Type B pancreatic cell (in vitro differentiated cells): ENCODE measurements at regions not wholly inside any gene's neighbourhood (a gene's known extent, or its start where the extent isn't known, plus 50 kb on each side); places are given as distances from the start of the nearest gene placed in this dataset.

Source experiments
- DNase-seq: peaks from one replicate; pipeline ENCODE4 v3.0.0; 2021; ENCODE audit warnings: mixed read lengths; ENCODE audit not compliant: unreplicated experiment; ENCODE audit errors: extremely low spot score
- H3K27ac Mint-ChIP-seq: 2 replicates; pipeline ENCODE4 v1.8.0; 2021; ENCODE audit warnings: mild to moderate bottlenecking, mixed read lengths
- H3K27me3 Mint-ChIP-seq: 2 replicates; pipeline ENCODE4 v1.8.0; 2021; ENCODE audit warnings: mixed read lengths
- H3K36me3 Mint-ChIP-seq: 2 replicates; pipeline ENCODE4 v1.8.0; 2021; ENCODE audit warnings: mixed read lengths
- H3K4me1 Mint-ChIP-seq: one replicate; pipeline ENCODE4 v1.8.0; 2021; ENCODE audit warnings: mixed read lengths; ENCODE audit not compliant: unreplicated experiment
- H3K4me3 Mint-ChIP-seq: 2 replicates; pipeline ENCODE4 v1.8.0; 2021; ENCODE audit warnings: mild to moderate bottlenecking, mixed read lengths
- H3K9me3 Mint-ChIP-seq: 2 replicates; pipeline ENCODE4 v1.8.0; 2021; ENCODE audit warnings: mixed read lengths
- TF ChIP-seq, protein P1 (sequence below): fragments of 200-600 bp; sonication (generic); conservative IDR thresholded peaks from 2 replicates; pipeline ENCODE4 v1.5.0; 2021; ENCODE audit warnings: antibody characterized with exemption, mild to moderate bottlenecking

DNA sequence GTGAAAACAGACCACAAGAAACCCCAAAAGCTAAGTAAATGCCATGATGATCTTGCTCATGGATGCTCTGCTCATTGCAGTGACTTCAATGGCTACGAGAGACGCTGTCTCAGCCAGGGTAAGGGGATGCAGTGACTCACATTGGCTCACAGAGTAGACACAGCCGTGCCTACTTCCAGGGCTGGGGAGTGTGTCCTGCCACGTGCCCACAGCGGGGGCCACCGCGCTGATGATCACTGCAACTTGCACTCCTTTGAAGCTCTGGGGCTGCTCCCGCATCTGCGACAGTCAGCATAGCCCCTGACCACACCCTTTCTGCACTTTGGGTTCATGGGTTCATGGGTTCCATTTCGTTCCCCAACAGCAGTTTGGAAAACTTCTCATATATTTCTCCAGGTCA, 231.4 kb upstream of the RPL38 start:
- H3K27ac Mint-ChIP-seq, result no peak overlapping the region
- peaks cover 36% of the 10 kb centered on the region for H3K27me3 Mint-ChIP-seq
- TF ChIP-seq, protein P1, sequence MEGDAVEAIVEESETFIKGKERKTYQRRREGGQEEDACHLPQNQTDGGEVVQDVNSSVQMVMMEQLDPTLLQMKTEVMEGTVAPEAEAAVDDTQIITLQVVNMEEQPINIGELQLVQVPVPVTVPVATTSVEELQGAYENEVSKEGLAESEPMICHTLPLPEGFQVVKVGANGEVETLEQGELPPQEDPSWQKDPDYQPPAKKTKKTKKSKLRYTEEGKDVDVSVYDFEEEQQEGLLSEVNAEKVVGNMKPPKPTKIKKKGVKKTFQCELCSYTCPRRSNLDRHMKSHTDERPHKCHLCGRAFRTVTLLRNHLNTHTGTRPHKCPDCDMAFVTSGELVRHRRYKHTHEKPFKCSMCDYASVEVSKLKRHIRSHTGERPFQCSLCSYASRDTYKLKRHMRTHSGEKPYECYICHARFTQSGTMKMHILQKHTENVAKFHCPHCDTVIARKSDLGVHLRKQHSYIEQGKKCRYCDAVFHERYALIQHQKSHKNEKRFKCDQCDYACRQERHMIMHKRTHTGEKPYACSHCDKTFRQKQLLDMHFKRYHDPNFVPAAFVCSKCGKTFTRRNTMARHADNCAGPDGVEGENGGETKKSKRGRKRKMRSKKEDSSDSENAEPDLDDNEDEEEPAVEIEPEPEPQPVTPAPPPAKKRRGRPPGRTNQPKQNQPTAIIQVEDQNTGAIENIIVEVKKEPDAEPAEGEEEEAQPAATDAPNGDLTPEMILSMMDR, result no peak

DNA sequence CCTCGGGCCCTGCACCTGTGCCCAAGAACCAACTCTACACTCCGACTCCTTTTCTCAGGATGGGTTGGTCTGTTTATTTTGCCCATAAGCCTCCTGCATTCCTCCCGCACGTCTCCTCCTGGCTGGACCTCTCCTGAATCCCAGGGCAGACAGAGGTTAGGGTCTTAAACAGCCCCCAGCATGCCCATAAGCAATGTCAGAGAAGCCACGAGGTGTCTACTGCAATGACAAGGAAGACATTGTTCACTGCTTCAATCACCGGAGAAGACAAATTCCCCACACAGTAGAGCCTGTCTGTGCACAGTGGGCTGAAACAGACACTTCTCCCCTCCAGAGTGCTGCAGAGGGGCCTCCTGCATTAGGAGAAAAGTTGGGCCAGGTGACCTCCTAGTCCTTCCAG, 230.6 kb upstream of the RPL38 start:
- TF ChIP-seq, protein P1, result no peak
- peaks cover 7% of the 10 kb centered on the region for H3K4me1 Mint-ChIP-seq
- no peaks in the 10 kb centered on the region for H3K36me3 Mint-ChIP-seq
- no peak overlapping the region for H3K27ac Mint-ChIP-seq
- no peak overlapping the region for H3K4me3 Mint-ChIP-seq
- H3K9me3 Mint-ChIP-seq, result no peaks in the 10 kb centered on the region
- DNase-seq, result no peak
- H3K27me3 Mint-ChIP-seq, result peaks cover 31% of the 10 kb centered on the region

More for the DNA sequence above, 231.4 kb upstream of the RPL38 start:
- Mint-ChIP-seq H3K4me3 (no peak overlapping the region), H3K36me3 (no peaks in the 10 kb centered on the region), H3K4me1 (peaks cover 7% of the 10 kb centered on the region), H3K9me3 (peaks cover under 1% of the 10 kb centered on the region)
- no peak for DNase-seq

DNA sequence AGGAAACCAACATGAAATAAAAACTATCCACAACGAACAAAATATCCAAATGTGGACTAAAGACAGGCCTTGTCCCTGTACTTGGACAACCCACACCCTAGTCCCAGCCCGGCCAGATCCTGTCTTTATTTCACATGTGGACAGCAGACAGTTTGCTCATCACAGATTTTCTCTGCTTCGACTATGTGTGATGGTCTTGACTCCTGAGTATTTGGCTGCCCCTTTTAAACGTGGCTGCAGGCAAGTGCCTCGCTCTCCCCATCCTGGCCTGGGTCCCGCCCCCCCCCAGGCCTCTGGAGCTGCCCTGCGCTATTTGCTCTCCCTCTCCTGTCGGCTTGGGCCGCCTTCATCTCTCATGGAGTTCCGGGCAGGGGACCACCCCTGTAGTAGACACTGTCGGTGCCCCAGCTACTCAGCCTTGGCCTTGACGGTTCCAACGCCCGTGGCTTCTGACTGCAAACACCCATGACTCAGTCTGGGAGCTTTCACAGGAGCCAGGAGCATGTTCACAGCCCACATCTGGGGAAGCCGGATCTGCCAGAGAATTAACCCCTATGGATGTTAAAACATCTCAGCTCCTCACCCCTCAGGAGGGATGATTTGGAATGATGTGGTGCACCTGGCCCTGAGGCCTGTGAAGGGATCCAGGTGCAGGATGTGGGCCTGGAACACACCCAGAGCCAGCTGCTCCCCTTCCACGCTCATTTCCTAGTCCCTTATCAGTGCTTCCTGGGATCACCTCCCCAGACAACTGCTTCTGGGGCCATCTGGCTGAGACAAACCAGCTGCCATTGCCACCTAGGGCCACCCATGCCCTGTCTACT, 229.7 kb upstream of the RPL38 start:
- peaks cover 7% of the 10 kb centered on the region for H3K4me1 Mint-ChIP-seq
- no peaks in the 10 kb centered on the region for H3K36me3 Mint-ChIP-seq

DNA sequence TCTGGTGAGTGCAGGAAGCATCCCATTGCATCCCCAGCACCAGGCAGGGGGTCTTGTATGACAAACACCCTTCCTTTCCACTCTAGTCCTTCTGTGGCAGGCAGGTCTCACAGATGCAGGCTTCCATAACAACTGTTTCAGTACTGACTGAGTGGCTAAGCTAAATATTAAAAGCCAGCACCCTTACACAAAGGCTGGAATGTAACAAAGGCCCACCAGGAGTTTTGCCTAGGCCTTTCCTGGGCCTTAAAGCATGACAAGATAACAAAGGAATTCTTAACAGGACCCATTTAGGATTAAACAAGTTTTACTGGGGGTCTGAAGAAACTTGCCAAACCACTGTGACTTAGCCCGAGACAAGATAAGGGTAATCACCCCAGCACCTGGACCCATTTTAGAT, 228.9 kb upstream of the RPL38 start:
- Mint-ChIP-seq H3K4me3 (no peak overlapping the region), H3K27ac (no peak overlapping the region), H3K4me1 (peaks cover 7% of the 10 kb centered on the region), H3K9me3 (no peaks in the 10 kb centered on the region), H3K36me3 (no peaks in the 10 kb centered on the region), H3K27me3 (peaks cover 23% of the 10 kb centered on the region)
- DNase-seq, result no peak
- TF ChIP-seq, protein P1, result no peak

More for the DNA sequence above, 229.7 kb upstream of the RPL38 start:
- no peak overlapping the region for H3K27ac Mint-ChIP-seq
- peaks cover 30% of the 10 kb centered on the region for H3K27me3 Mint-ChIP-seq
- no peaks in the 10 kb centered on the region for H3K9me3 Mint-ChIP-seq
- H3K4me3 Mint-ChIP-seq, result no peak overlapping the region
- TF ChIP-seq, protein P1, result no peak
- no peak for DNase-seq

DNA sequence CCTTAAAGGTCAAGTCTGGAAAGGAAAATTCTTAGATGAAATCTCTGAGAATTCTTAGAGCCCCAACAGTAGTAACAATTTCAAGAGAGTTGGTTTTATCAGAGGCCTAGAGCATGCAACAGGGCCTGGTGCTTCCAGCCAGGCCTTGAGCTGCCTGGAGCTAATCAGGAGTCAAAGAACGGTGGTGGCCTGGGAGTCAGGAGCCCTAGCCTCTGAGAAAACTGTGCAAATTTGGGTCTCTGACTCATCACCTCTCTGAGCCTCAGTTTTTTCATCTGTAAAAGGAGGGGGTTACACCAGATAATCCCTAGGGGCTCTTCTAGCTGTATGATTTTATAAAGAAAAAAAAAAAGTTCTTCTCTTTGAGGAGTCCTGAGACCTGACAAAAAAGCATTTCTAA, 227.3 kb upstream of the RPL38 start:
- Mint-ChIP-seq H3K4me1 (peaks cover 7% of the 10 kb centered on the region), H3K4me3 (no peak overlapping the region), H3K27me3 (peaks cover 13% of the 10 kb centered on the region), H3K27ac (no peak overlapping the region), H3K36me3 (no peaks in the 10 kb centered on the region), H3K9me3 (no peaks in the 10 kb centered on the region)
- no peak for DNase-seq
- TF ChIP-seq, protein P1, result no peak
